ENCODE measurements at regions not wholly inside any gene's neighbourhood (a gene's known extent, or its start where the extent isn't known, plus 50 kb on each side); places are given as distances from the start of the nearest gene placed in this dataset.

- Mint-ChIP-seq H3K4me3 (no peak overlapping the region), H3K4me1 (no peaks in the 10 kb centered on the region), H3K27ac (no peak overlapping the region), H3K27me3 (peaks cover 2% of the 10 kb centered on the region), H3K9me3 (peaks cover 0 to 2% (median 0%) of the 10 kb centered on the region in 3 donors), H3K36me3 (no peaks in the 10 kb centered on the region)
Measured at GRCh38 chr3:105022813-105023212, 343.9 kb upstream of the ALCAM start.

GRCh38 chr3:105030211-105030610 lies 336.5 kb upstream of the ALCAM start:
- Mint-ChIP-seq H3K4me3 (no peak overlapping the region), H3K9me3 (no peaks in the 10 kb centered on the region), H3K27ac (no peak overlapping the region), H3K4me1 (no peaks in the 10 kb centered on the region), H3K36me3 (no peaks in the 10 kb centered on the region), H3K27me3 (no peaks in the 10 kb centered on the region)

GRCh38 chr3:105032541-105032940 lies 334.2 kb upstream of the ALCAM start:
- H3K27me3 Mint-ChIP-seq: no peaks in the 10 kb centered on the region
- no peaks in the 10 kb centered on the region for H3K4me1 Mint-ChIP-seq
- no peak overlapping the region for H3K27ac Mint-ChIP-seq
- no peak overlapping the region for H3K4me3 Mint-ChIP-seq
- no peaks in the 10 kb centered on the region for H3K9me3 Mint-ChIP-seq
- H3K36me3 Mint-ChIP-seq: no peaks in the 10 kb centered on the region

GRCh38 chr3:105033081-105033480 lies 333.6 kb upstream of the ALCAM start:
- Mint-ChIP-seq H3K36me3 (no peaks in the 10 kb centered on the region), H3K9me3 (no peaks in the 10 kb centered on the region), H3K27me3 (no peaks in the 10 kb centered on the region), H3K4me1 (no peaks in the 10 kb centered on the region), H3K27ac (no peak overlapping the region), H3K4me3 (no peak overlapping the region)

GRCh38 chr3:105039004-105039403 lies 327.7 kb upstream of the ALCAM start:
- no peaks in the 10 kb centered on the region for H3K27me3 Mint-ChIP-seq
- no peak overlapping the region for H3K4me3 Mint-ChIP-seq
- H3K36me3 Mint-ChIP-seq: no peaks in the 10 kb centered on the region
- no peaks in the 10 kb centered on the region for H3K4me1 Mint-ChIP-seq
- H3K9me3 Mint-ChIP-seq: no peaks in the 10 kb centered on the region
- H3K27ac Mint-ChIP-seq: no peak overlapping the region

- Mint-ChIP-seq H3K27me3 (no peaks in the 10 kb centered on the region), H3K4me1 (no peaks in the 10 kb centered on the region), H3K27ac (no peak overlapping the region), H3K36me3 (no peaks in the 10 kb centered on the region), H3K4me3 (no peak overlapping the region), H3K9me3 (no peaks in the 10 kb centered on the region)
Measured at GRCh38 chr3:105040026-105040622, 326.6 kb upstream of the ALCAM start.

- no peaks in the 10 kb centered on the region for H3K36me3 Mint-ChIP-seq
- H3K27ac Mint-ChIP-seq: no peak overlapping the region
- no peaks in the 10 kb centered on the region for H3K9me3 Mint-ChIP-seq
- no peak overlapping the region for H3K4me3 Mint-ChIP-seq
- peaks cover 3% of the 10 kb centered on the region for H3K27me3 Mint-ChIP-seq
- H3K4me1 Mint-ChIP-seq: no peaks in the 10 kb centered on the region
Measured at GRCh38 chr3:105042586-105042985, 324.1 kb upstream of the ALCAM start.

GRCh38 chr3:105051111-105051510 lies 315.6 kb upstream of the ALCAM start:
- Mint-ChIP-seq H3K27me3 (no peaks in the 10 kb centered on the region), H3K36me3 (no peaks in the 10 kb centered on the region), H3K4me1 (no peaks in the 10 kb centered on the region), H3K27ac (no peak overlapping the region), H3K9me3 (no peaks in the 10 kb centered on the region), H3K4me3 (no peak overlapping the region)

GRCh38 chr3:105051972-105052371 lies 314.7 kb upstream of the ALCAM start:
- Mint-ChIP-seq H3K9me3 (no peaks in the 10 kb centered on the region), H3K4me1 (no peaks in the 10 kb centered on the region), H3K27ac (peak overlapping the region in 1 of 3 donors; percentile 73), H3K4me3 (no peak overlapping the region), H3K36me3 (no peaks in the 10 kb centered on the region), H3K27me3 (no peaks in the 10 kb centered on the region)

- peaks cover 0 to 2% (median 0%) of the 10 kb centered on the region in 3 donors for H3K9me3 Mint-ChIP-seq
- H3K36me3 Mint-ChIP-seq: no peaks in the 10 kb centered on the region
Measured at GRCh38 chr3:105062853-105063252, 303.9 kb upstream of the ALCAM start.

GRCh38 chr3:105065895-105066839 lies 300.5 kb upstream of the ALCAM start:
- Mint-ChIP-seq H3K27me3 (no peaks in the 10 kb centered on the region), H3K4me3 (no peak overlapping the region), H3K4me1 (no peaks in the 10 kb centered on the region), H3K9me3 (peaks cover 0 to 4% (median 0%) of the 10 kb centered on the region in 3 donors), H3K36me3 (no peaks in the 10 kb centered on the region), H3K27ac (no peak overlapping the region)

More at GRCh38 chr3:105062853-105063252, 303.9 kb upstream of the ALCAM start:
- peaks cover 2% of the 10 kb centered on the region for H3K27me3 Mint-ChIP-seq
- no peaks in the 10 kb centered on the region for H3K4me1 Mint-ChIP-seq
- no peak overlapping the region for H3K27ac Mint-ChIP-seq
- H3K4me3 Mint-ChIP-seq: no peak overlapping the region

GRCh38 chr3:105067361-105067760 lies 299.3 kb upstream of the ALCAM start:
- H3K4me1 Mint-ChIP-seq: no peaks in the 10 kb centered on the region
- H3K27me3 Mint-ChIP-seq: no peaks in the 10 kb centered on the region
- no peaks in the 10 kb centered on the region for H3K36me3 Mint-ChIP-seq
- H3K4me3 Mint-ChIP-seq: no peak overlapping the region
- H3K27ac Mint-ChIP-seq: no peak overlapping the region
- peaks cover 0 to 4% (median 0%) of the 10 kb centered on the region in 3 donors for H3K9me3 Mint-ChIP-seq

GRCh38 chr3:105077060-105077822 lies 289.5 kb upstream of the ALCAM start:
- H3K4me1 Mint-ChIP-seq: no peaks in the 10 kb centered on the region
- H3K27me3 Mint-ChIP-seq: no peaks in the 10 kb centered on the region
- H3K4me3 Mint-ChIP-seq: peak overlapping the region in 1 of 4 donors; percentile 30
- H3K27ac Mint-ChIP-seq: no peak overlapping the region
- H3K9me3 Mint-ChIP-seq: peaks cover 0 to 7% (median 6%) of the 10 kb centered on the region in 3 donors
- H3K36me3 Mint-ChIP-seq: peaks cover 1% of the 10 kb centered on the region

- Mint-ChIP-seq H3K4me1 (no peaks in the 10 kb centered on the region), H3K4me3 (no peak overlapping the region), H3K36me3 (peaks cover 1% of the 10 kb centered on the region), H3K9me3 (peaks cover 0 to 7% (median 0%) of the 10 kb centered on the region in 3 donors), H3K27me3 (no peaks in the 10 kb centered on the region), H3K27ac (no peak overlapping the region)
Measured at GRCh38 chr3:105083945-105084344, 282.8 kb upstream of the ALCAM start.

- Mint-ChIP-seq H3K36me3 (peaks cover 1% of the 10 kb centered on the region), H3K9me3 (peaks cover 0 to under 1% (median 0%) of the 10 kb centered on the region in 3 donors), H3K4me1 (no peaks in the 10 kb centered on the region), H3K4me3 (no peak overlapping the region), H3K27me3 (no peaks in the 10 kb centered on the region), H3K27ac (no peak overlapping the region)
Measured at GRCh38 chr3:105085506-105085905, 281.2 kb upstream of the ALCAM start.

Data from IgD-negative memory B cell (primary cell).